HepG2 (cell line): ENCODE measurements at regions not wholly inside any gene's neighbourhood (a gene's known extent, or its start where the extent isn't known, plus 50 kb on each side); places are given as distances from the start of the nearest gene placed in this dataset.

Experiments
- ATAC-seq: fragments of 200-7000 bp; cut with Tn5 transposase; 3 replicates; pipeline ENCODE4 v1.9.1; 2020; ENCODE audit warnings: mild to moderate bottlenecking, moderate library complexity
- BruUV-seq: library from RNA; stranded (reverse); fragments of 400-500 nt; replicated peaks from 2 replicates; lab custom pipeline; 2021; lab: Mats Ljungman, UMichigan
- CTCF ChIA-PET: fragments of 300-600 bp; formaldehyde crosslinking; extraction: SDS; loops from one replicate; lab custom pipeline; 2021; ENCODE audit warnings: low total read pairs, inconsistent platforms, low intra/inter-chr PET ratio; lab: Yijun Ruan, JAX
- POLR2A ChIA-PET: fragments of 350-600 bp; sonication (Branson Sonifier 250); formaldehyde crosslinking; loops from one replicate; lab custom pipeline; 2020; ENCODE audit warnings: antibody characterized with exemption, inconsistent platforms; lab: Yijun Ruan, JAX
- DNase-seq: peaks from one replicate; pipeline ENCODE4 v3.0.0-alpha.2; 2015; ENCODE audit warnings: low spot score
- FAIRE-seq: peaks from 3 replicates; lab custom pipeline; 2011; peaks lifted over from hg19 to GRCh38; lab: Jason Lieb, UNC
- H2AFZ ChIP-seq: one replicate; pipeline ENCODE4 v1.6.1; 2011; ENCODE audit warnings: low read length, inconsistent platforms
- H3K27ac ChIP-seq: fragments of 300-600 bp; 3 replicates; pipeline ENCODE4 v1.8.0; 2011; ENCODE audit warnings: mixed run types, mild to moderate bottlenecking, mixed read lengths, low read length, inconsistent platforms; ENCODE audit not compliant: insufficient read depth; ENCODE audit errors: extremely low read length
- H3K27me3 ChIP-seq, 2 experiments: fragments of 200-600 bp in 1 of 2; 2 replicates in 1 of 2; 3 replicates in 1 of 2; pipeline versions ENCODE4 v1.6.0 to v1.8.0; 2011; ENCODE audit warnings: low read length in 2 of 2, mild to moderate bottlenecking in 2 of 2, moderate library complexity in 2 of 2, inconsistent platforms in 1 of 2; ENCODE audit not compliant: insufficient read depth in 2 of 2, control insufficient read depth in 1 of 2
- H3K36me3 ChIP-seq, 2 experiments: fragments of 200-600 bp in 1 of 2; replicated peaks in 1 of 2; 2 replicates in 1 of 2; 3 replicates in 1 of 2; pipeline versions ENCODE4 v1.5.1 to v1.8.0; 2011; ENCODE audit warnings: low read length in 2 of 2, inconsistent platforms in 1 of 2; ENCODE audit not compliant: insufficient read depth in 2 of 2, control insufficient read depth in 1 of 2
- H3K4me1 ChIP-seq: 2 replicates; pipeline ENCODE4 v1.5.1; 2012; ENCODE audit warnings: low read length, inconsistent platforms; ENCODE audit not compliant: insufficient read depth
- H3K4me2 ChIP-seq: 2 replicates; pipeline ENCODE4 v1.6.0; 2011; ENCODE audit warnings: low read depth, low read length, inconsistent platforms
- H3K4me3 ChIP-seq, 3 experiments: fragments of 200-600 bp in 1 of 3; sonication (generic), shearing (Covaris generic) in 1 of 3; replicated peaks in 1 of 3; 2 replicates each; pipeline ENCODE4 v1.5.1; 2011 to 2016; ENCODE audit warnings: low read length in 3 of 3, inconsistent platforms in 2 of 3, low read depth in 2 of 3, mild to moderate bottlenecking in 2 of 3, control low read depth in 1 of 3, mixed read lengths in 1 of 3; ENCODE audit not compliant: insufficient read depth in 1 of 3
- H3K79me2 ChIP-seq: one replicate; pipeline ENCODE4 v1.6.1; 2011; ENCODE audit warnings: low read length, inconsistent platforms; ENCODE audit not compliant: insufficient read depth
- H3K9ac ChIP-seq: 2 replicates; pipeline ENCODE4 v1.6.0; 2011; ENCODE audit warnings: mild to moderate bottlenecking, low read depth, low read length, inconsistent platforms; ENCODE audit not compliant: insufficient read depth
- H3K9me3 ChIP-seq: 2 replicates; pipeline ENCODE4 v1.5.1; 2012; ENCODE audit warnings: mild to moderate bottlenecking, low read length
- H4K20me1 ChIP-seq: 2 replicates; pipeline ENCODE4 v1.6.0; 2011; ENCODE audit warnings: inconsistent platforms, mild to moderate bottlenecking, low read length, moderate library complexity; ENCODE audit not compliant: insufficient read depth
- CBX5 ChIP-seq: sonication (generic); formaldehyde crosslinking; IDR thresholded peaks from 2 replicates; pipeline ENCODE4 v1.4.0; 2020; ENCODE audit warnings: missing genetic modification reagents, borderline replicate concordance
- MBD4 ChIP-seq: IDR thresholded peaks from 2 replicates; pipeline ENCODE4 v1.6.1; 2012; ENCODE audit warnings: low read length, inconsistent platforms, borderline replicate concordance
- POLR2A ChIP-seq, 2 experiments: IDR thresholded peaks; 2 replicates each; pipeline ENCODE4 v1.6.1; 2011; ENCODE audit warnings: low read depth in 2 of 2, low read length in 2 of 2, mild to moderate bottlenecking in 1 of 2, moderate library complexity in 1 of 2; ENCODE audit not compliant: insufficient read depth in 1 of 2
- SAFB2 ChIP-seq: sonication (generic); formaldehyde crosslinking; IDR thresholded peaks from 2 replicates; pipeline ENCODE4 v1.5.1; 2020; ENCODE audit warnings: missing genetic modification reagents, low read depth, mild to moderate bottlenecking, borderline replicate concordance
- SMAD1 ChIP-seq: sonication (generic); formaldehyde crosslinking; IDR thresholded peaks from 2 replicates; pipeline ENCODE4 v1.4.0; 2020; ENCODE audit warnings: missing genetic modification reagents, low read depth, mild to moderate bottlenecking, borderline replicate concordance
- SNAI1 ChIP-seq: sonication (generic); formaldehyde crosslinking; IDR thresholded peaks from 2 replicates; pipeline ENCODE4 v1.5.0; 2020; ENCODE audit warnings: mild to moderate bottlenecking, missing genetic modification reagents, borderline replicate concordance
- UBTF ChIP-seq: sonication (generic); formaldehyde crosslinking; IDR thresholded peaks from 2 replicates; pipeline ENCODE4 v1.4.0; 2020; ENCODE audit warnings: mild to moderate bottlenecking, missing genetic modification reagents
- ZGPAT ChIP-seq: IDR thresholded peaks from 2 replicates; pipeline ENCODE4 v1.6.1; 2016; ENCODE audit warnings: mild to moderate bottlenecking
- ZNF143 ChIP-seq: sonication (generic); formaldehyde crosslinking; IDR thresholded peaks from 2 replicates; pipeline ENCODE4 v1.4.0; 2020; ENCODE audit warnings: missing genetic modification reagents
- ZNF274 ChIP-seq: sonication (generic); formaldehyde crosslinking; IDR thresholded peaks from 2 replicates; pipeline ENCODE4 v1.5.1; 2020; ENCODE audit warnings: mild to moderate bottlenecking, missing genetic modification reagents
- WGBS: methylation state at CpG from one replicate; pipeline ENCODE4 v1.1.6; 2017; ENCODE audit warnings: low lambda C conversion rate; 5-methylcytosine and 5-hydroxymethylcytosine counted together
- in situ Hi-C: cut with HindIII; loops from 2 replicates; pipeline ENCODE4 v1.10.0; 2017; ENCODE audit warnings: low pct_unique_long_range_greater_than_20kb; ENCODE audit not compliant: extremely low pct_ligation_motif_present
- intact Hi-C: fragments of 100-400 bp; cut with micrococcal nuclease; formaldehyde crosslinking; loops from one replicate; pipeline ENCODE4 v1.10.0; 2022; ENCODE audit not compliant: unreplicated experiment

GRCh38 chr12:88638388-88638787, 58.1 kb upstream of the KITLG start:
- no TSS peak for BruUV-seq
- ChIA-PET POLR2A (no interaction called here), CTCF (no interaction called here)
- no peak overlapping the region for H3K9ac ChIP-seq
- 32% methylated on average over 3 of the region's 3 CpGs for WGBS
- intact Hi-C loops (no loop called here), in situ Hi-C loops (loop anchor here (10.0 kb wide), 1 partner anchor 346 kb away; no protein-coding TSS in a partner anchor)
- no peaks in the 10 kb centered on the region for H3K27me3 ChIP-seq
- no peak overlapping the region for H3K4me3 ChIP-seq
- FAIRE-seq, result no peak
- no peaks in the 10 kb centered on the region for H3K4me1 ChIP-seq
- no peaks in the 10 kb centered on the region for H3K9me3 ChIP-seq
- H3K36me3 ChIP-seq, result no peaks in the 10 kb centered on the region
- TF ChIP-seq SAFB2 (CRISPR knock-in tag) (no peak), POLR2A (IDR thresholded peaks at IDR 0.05; ENCODE audit: insufficient read depth in 1 of 2, low read depth in 2 of 2, low read length in 2 of 2) (no peak), ZNF143 (CRISPR knock-in tag) (no peak), SMAD1 (CRISPR knock-in tag) (no peak), ZGPAT (no peak), ZNF274 (no peak), UBTF (CRISPR knock-in tag) (no peak), CBX5 (no peak), MBD4 (no peak), SNAI1 (CRISPR knock-in tag) (no peak)
- H3K27ac ChIP-seq, result no peak overlapping the region
- no peak overlapping the region for H3K4me2 ChIP-seq
- no peak overlapping the region for H2AFZ ChIP-seq
- H3K79me2 ChIP-seq, result no peaks in the 10 kb centered on the region
- DNase-seq, result no peak
- H4K20me1 ChIP-seq, result no peaks in the 10 kb centered on the region
- no peak for ATAC-seq
